Duodenal mucosa (tissue), 2 donors: ENCODE measurements at regions not wholly inside any gene's neighbourhood (a gene's known extent, or its start where the extent isn't known, plus 50 kb on each side); places are given as distances from the start of the nearest gene placed in this dataset.

Experiments
- H3K27ac ChIP-seq: one replicate; pipeline ENCODE4 v1.7.0; 2013; ENCODE audit warnings: low read depth, low read length
- H3K27me3 ChIP-seq, 2 donors: one replicate each; pipeline ENCODE4 v1.7.0; 2013; ENCODE audit warnings: low read length in 2 of 2, control low read depth in 1 of 2; ENCODE audit not compliant: insufficient read depth in 2 of 2, control insufficient read depth in 1 of 2
- H3K36me3 ChIP-seq, 2 donors: one replicate each; pipeline ENCODE4 v1.7.0; 2013; ENCODE audit warnings: low read length in 2 of 2, control low read depth in 1 of 2; ENCODE audit not compliant: insufficient read depth in 2 of 2, control insufficient read depth in 1 of 2
- H3K4me1 ChIP-seq, 2 donors: one replicate each; pipeline ENCODE4 v1.7.0; 2013; ENCODE audit warnings: low read length in 2 of 2, control low read depth in 1 of 2; ENCODE audit not compliant: insufficient read depth in 2 of 2, control insufficient read depth in 1 of 2
- H3K4me3 ChIP-seq, 2 donors: one replicate each; pipeline ENCODE4 v1.7.0; 2013; ENCODE audit warnings: low read length in 2 of 2, low read depth in 1 of 2
- H3K9ac ChIP-seq, 2 donors: one replicate each; pipeline ENCODE4 v1.7.0; 2013; ENCODE audit warnings: low read length in 2 of 2, low read depth in 1 of 2
- H3K9me3 ChIP-seq, 2 donors: one replicate each; pipeline ENCODE4 v1.7.0; 2013; ENCODE audit warnings: low read length in 2 of 2, control low read depth in 1 of 2; ENCODE audit not compliant: control insufficient read depth in 1 of 2

DNA sequence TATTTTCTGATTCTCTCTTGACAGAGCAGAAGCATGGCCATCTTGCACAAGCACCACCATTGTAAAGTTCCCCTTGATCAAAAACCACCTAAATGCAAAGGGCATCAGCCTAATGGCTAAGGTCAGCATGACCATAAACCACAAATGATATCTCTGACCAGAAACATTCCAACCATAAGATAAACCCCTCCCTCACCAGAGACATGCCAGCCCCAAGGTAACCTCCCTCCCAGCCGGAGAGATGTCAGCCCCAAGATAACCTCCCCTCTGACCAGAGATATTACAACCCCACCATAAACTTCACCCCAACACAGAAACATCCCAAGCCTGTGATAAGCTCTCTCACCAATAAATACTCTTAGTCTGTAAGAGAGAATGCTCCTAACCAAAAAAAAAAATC lies 72.1 kb upstream of the CDK1 start:
- Histone ChIP-seq H3K36me3 (no peaks in the 10 kb centered on the region), H3K4me3 (no peak overlapping the region), H3K27ac (no peak overlapping the region), H3K9me3 (no peaks in the 10 kb centered on the region), H3K4me1 (peaks cover 3 to 5% of the 10 kb centered on the region in 2 donors), H3K27me3 (no peaks in the 10 kb centered on the region), H3K9ac (no peak overlapping the region)

DNA sequence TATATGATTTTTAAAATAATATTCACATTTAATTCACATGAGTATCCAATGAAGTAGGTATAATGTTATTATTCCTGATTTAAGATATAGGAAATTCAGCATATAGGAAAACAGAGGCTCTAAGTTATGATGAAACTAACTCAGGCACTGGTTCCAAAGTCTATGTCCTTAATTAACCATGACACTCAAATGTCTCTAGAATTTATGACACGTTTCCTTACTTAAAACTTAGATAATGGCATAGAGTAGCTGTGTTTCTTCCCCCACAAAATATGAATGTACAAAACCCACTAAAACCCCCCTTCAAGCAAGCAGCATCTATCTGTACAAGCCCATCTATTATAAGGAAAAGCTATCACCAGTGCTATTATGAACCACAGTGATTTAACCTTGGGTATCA lies 72.9 kb upstream of the CDK1 start:
- Histone ChIP-seq H3K9ac (no peak overlapping the region), H3K27ac (no peak overlapping the region), H3K4me1 (peaks cover 3 to 5% of the 10 kb centered on the region in 2 donors), H3K27me3 (no peaks in the 10 kb centered on the region), H3K4me3 (no peak overlapping the region), H3K9me3 (no peaks in the 10 kb centered on the region), H3K36me3 (no peaks in the 10 kb centered on the region)

GRCh38 chr10:60704471-60704870 lies 73.8 kb upstream of the CDK1 start:
- Histone ChIP-seq H3K36me3 (no peaks in the 10 kb centered on the region), H3K9me3 (no peaks in the 10 kb centered on the region), H3K27ac (no peak overlapping the region), H3K27me3 (no peaks in the 10 kb centered on the region), H3K9ac (no peak overlapping the region), H3K4me3 (no peak overlapping the region), H3K4me1 (peaks cover 3 to 5% of the 10 kb centered on the region in 2 donors)

- H3K27me3 ChIP-seq: no peaks in the 10 kb centered on the region
- no peak overlapping the region for H3K4me3 ChIP-seq
- peaks cover 3 to 5% of the 10 kb centered on the region in 2 donors for H3K4me1 ChIP-seq
- no peaks in the 10 kb centered on the region for H3K9me3 ChIP-seq
- H3K9ac ChIP-seq: no peak overlapping the region
- no peaks in the 10 kb centered on the region for H3K36me3 ChIP-seq
- no peak overlapping the region for H3K27ac ChIP-seq
Measured at GRCh38 chr10:60703266-60704041, 74.8 kb upstream of the CDK1 start.

DNA sequence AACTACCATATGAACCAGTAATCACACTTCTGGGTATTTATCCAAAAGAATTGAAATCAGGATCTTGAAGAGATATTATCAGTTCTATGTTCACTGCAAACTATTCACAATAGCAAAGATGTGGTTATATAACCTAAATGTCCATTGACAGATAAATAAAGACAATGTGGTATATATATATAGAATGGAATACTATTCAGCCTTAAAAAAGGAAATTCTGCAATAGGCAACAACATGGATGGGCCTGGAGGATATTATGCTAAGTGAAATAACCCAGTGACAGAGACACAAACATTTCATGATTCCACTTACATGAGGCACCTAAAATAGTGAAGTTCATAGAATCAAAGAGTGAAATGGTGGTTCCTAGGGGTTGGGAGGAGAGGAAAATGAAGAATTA lies 90.6 kb upstream of the CDK1 start:
- H3K36me3 ChIP-seq: no peaks in the 10 kb centered on the region
- H3K4me1 ChIP-seq: no peaks in the 10 kb centered on the region
- no peak overlapping the region for H3K4me3 ChIP-seq
- H3K27me3 ChIP-seq: no peaks in the 10 kb centered on the region
- no peaks in the 10 kb centered on the region for H3K9me3 ChIP-seq
- H3K9ac ChIP-seq: no peak overlapping the region
- H3K27ac ChIP-seq: no peak overlapping the region

DNA sequence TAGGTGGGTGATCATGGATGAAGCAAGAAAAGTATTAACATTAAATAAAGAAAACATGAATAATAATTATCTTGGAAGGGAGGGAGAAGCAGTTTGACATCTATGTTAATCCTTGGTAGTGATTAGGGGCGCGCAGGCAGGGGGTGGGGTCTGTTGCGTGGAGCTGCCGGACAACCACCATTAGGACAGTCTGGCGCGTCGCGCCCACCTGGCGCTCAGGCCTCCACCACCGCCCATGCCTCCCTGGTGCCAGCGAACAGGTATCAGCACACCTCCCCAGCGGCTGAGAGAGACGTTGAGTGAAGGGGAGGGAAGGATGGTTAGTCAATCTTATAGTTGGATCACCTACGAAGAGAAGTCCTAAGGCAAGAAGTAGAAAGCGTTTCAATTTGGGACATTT lies 94.2 kb upstream of the CDK1 start:
- Histone ChIP-seq H3K4me1 (no peaks in the 10 kb centered on the region), H3K9ac (no peak overlapping the region), H3K27me3 (no peaks in the 10 kb centered on the region), H3K4me3 (no peak overlapping the region), H3K36me3 (no peaks in the 10 kb centered on the region), H3K27ac (no peak overlapping the region), H3K9me3 (no peaks in the 10 kb centered on the region)

DNA sequence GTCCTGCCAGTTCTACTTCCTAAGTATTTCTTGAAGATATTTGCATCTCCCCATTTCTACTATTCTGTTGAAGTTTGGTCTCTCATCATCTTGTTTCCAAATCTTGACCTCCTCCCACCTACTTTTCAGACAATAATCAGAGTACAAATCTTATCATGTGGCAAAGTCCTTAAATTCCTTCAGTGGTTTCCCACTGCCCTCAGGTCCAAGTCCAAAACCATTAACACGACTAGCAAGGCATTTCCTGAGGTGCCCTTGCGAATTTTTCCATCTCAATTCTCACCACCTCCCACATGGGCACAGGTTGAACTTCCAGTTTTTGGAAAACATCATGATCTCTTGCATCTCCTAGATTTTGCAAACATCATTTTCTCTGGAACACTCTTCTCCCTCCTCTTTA lies 97.2 kb upstream of the CDK1 start:
- Histone ChIP-seq H3K27ac (no peak overlapping the region), H3K4me1 (no peaks in the 10 kb centered on the region), H3K4me3 (no peak overlapping the region), H3K9me3 (no peaks in the 10 kb centered on the region), H3K27me3 (no peaks in the 10 kb centered on the region), H3K36me3 (no peaks in the 10 kb centered on the region), H3K9ac (no peak overlapping the region)

GRCh38 chr10:60679388-60679990 lies 98.8 kb upstream of the CDK1 start:
- Histone ChIP-seq H3K9ac (no peak overlapping the region), H3K4me1 (no peaks in the 10 kb centered on the region), H3K36me3 (no peaks in the 10 kb centered on the region), H3K9me3 (peaks cover 0 to under 1% of the 10 kb centered on the region in 2 donors), H3K27me3 (no peaks in the 10 kb centered on the region), H3K27ac (no peak overlapping the region), H3K4me3 (no peak overlapping the region)

- H3K4me3 ChIP-seq: no peak overlapping the region
- no peaks in the 10 kb centered on the region for H3K4me1 ChIP-seq
- H3K27me3 ChIP-seq: no peaks in the 10 kb centered on the region
- no peaks in the 10 kb centered on the region for H3K36me3 ChIP-seq
- H3K9ac ChIP-seq: no peak overlapping the region
- peaks cover 0 to 3% of the 10 kb centered on the region in 2 donors for H3K9me3 ChIP-seq
- no peak overlapping the region for H3K27ac ChIP-seq
Measured at GRCh38 chr10:60678978-60679377, 99.3 kb upstream of the CDK1 start.

- Histone ChIP-seq H3K4me1 (no peaks in the 10 kb centered on the region), H3K4me3 (no peak overlapping the region), H3K27ac (no peak overlapping the region), H3K9me3 (peaks cover 0 to 3% of the 10 kb centered on the region in 2 donors), H3K36me3 (no peaks in the 10 kb centered on the region), H3K9ac (no peak overlapping the region), H3K27me3 (no peaks in the 10 kb centered on the region)
Measured at GRCh38 chr10:60677531-60678129, 100.6 kb upstream of the CDK1 start.
